Activated T-cell treated with anti-CD3 and anti-CD28 coated beads, Interleukin-2, amount 50 U/mL, for 4 hours (primary cell): ENCODE measurements at regions not wholly inside any gene's neighbourhood (a gene's known extent, or its start where the extent isn't known, plus 50 kb on each side); places are given as distances from the start of the nearest gene placed in this dataset.

Experiments
- ATAC-seq, 2 donors: fragments of 200-7000 bp; cut with Tn5 transposase; one replicate each; pipeline ENCODE4 v1.10.0; 2021
- DNase-seq: peaks from one replicate; pipeline ENCODE4 v3.0.0-alpha.2; 2020
- H3K27me3 Mint-ChIP-seq: one replicate; pipeline ENCODE4 v1.8.0; 2021; ENCODE audit warnings: low read depth, mixed read lengths
- H3K36me3 Mint-ChIP-seq: one replicate; pipeline ENCODE4 v1.8.0; 2022; ENCODE audit warnings: mixed read lengths; ENCODE audit not compliant: insufficient read depth
- H3K4me1 Mint-ChIP-seq: one replicate; pipeline ENCODE4 v1.8.0; 2021; ENCODE audit warnings: low read depth, mixed read lengths
- H3K4me3 Mint-ChIP-seq: one replicate; pipeline ENCODE4 v1.8.0; 2021; ENCODE audit warnings: mild to moderate bottlenecking, moderate library complexity, mixed read lengths
- H3K9me3 Mint-ChIP-seq: one replicate; pipeline ENCODE4 v1.8.0; 2021; ENCODE audit warnings: mixed read lengths

DNA sequence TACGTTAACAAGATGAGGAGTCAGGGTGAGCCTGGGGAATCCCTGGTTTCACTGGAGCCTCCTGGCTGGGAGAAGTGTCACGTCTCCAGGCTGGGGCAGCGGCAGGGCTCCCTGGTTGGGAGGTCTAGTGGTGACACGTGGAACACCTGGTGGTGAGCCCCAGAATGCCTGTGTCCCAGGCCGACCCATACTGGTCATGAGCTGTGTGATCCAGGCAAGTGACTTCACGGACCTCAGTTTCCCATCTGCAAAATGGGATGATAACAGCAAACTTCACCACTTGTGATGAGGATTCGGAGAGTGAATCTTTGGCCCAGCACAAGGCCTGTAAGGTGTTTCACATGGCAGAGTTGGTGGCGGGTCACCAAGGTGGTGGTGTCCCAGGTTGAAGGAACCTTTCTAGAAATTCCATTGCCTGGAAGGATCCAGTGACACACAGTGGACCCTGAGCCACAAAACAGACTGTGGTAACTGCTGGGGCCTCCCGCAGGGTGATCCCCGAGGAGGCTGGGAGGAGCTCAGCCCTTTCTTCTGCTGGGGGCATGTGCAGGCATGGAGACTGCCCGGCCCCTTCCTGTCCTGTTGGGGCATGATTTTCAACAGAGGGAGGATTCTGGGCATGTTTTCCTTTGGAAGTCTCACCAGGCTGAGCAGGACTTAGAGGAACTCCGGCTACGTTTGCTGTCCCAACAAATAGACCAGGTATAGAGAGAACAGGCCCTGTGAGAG, 153.9 kb upstream of the IER5L start:
- Mint-ChIP-seq H3K4me3 (no peak overlapping the region), H3K27me3 (peaks cover 7% of the 10 kb centered on the region), H3K9me3 (peaks cover 6% of the 10 kb centered on the region), H3K4me1 (peaks cover 33% of the 10 kb centered on the region), H3K36me3 (no peaks in the 10 kb centered on the region)
- DNase-seq (no peak), ATAC-seq (no peak)

DNA sequence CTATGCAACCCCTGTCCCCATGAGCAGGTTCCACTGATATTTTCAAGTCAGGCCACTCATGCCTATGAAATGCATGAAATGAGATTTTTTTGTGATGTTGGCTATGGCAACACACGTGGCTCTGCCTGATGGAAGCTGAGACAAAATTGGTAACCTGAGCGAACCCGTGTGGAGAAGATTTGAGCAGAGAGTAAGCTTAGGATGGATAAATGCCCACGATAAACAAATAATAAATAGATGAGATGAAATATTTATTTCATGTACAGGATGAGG, 153.4 kb upstream of the IER5L start:
- no peak for ATAC-seq

DNA sequence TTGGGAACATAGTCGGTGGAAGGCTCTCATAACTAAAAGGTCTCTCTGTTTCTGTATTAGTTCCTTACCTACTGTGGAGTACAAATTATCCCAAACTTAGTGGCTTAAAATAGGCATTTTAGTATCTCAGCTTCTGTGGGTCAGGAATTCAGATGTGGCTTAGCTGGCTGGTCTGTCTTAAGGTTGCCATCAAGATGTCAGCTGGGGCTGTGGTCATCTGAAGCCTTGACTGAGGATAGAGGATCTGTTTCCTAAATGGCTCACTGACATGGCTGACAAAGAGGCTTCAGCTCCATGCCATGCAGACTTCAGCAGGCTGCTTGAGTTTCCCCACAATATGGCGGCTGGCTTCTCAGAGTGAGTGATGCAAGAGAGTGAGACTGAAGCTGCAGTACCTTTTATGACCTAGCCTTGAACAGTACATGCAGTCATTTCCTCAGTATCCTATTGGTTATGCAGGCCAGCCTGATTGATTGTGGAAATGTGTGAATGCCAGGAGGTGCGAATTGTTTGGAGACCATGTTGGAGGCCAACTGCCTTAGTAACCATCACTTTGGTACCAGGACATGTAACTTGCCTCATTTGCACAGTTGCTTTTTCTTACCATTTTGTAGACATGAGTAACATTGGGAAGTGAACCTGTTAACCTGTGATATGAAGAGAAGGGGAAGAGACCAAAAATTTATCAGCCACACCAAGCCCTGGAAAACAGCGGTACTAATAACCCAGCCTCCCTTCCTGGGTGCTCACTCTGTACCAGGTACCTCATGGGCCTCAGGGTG, 152.8 kb upstream of the IER5L start:
- Mint-ChIP-seq H3K9me3 (peaks cover 6% of the 10 kb centered on the region), H3K4me1 (peaks cover 25% of the 10 kb centered on the region), H3K27me3 (peaks cover 7% of the 10 kb centered on the region), H3K4me3 (no peak overlapping the region), H3K36me3 (no peaks in the 10 kb centered on the region)
- no peak for DNase-seq
- ATAC-seq: peak; percentile 35 to 66

More for the DNA sequence above, 153.4 kb upstream of the IER5L start:
- peaks cover 29% of the 10 kb centered on the region for H3K4me1 Mint-ChIP-seq
- DNase-seq: no peak
- H3K4me3 Mint-ChIP-seq: no peak overlapping the region
- H3K9me3 Mint-ChIP-seq: peaks cover 6% of the 10 kb centered on the region
- H3K27me3 Mint-ChIP-seq: peaks cover 7% of the 10 kb centered on the region
- H3K36me3 Mint-ChIP-seq: no peaks in the 10 kb centered on the region

DNA sequence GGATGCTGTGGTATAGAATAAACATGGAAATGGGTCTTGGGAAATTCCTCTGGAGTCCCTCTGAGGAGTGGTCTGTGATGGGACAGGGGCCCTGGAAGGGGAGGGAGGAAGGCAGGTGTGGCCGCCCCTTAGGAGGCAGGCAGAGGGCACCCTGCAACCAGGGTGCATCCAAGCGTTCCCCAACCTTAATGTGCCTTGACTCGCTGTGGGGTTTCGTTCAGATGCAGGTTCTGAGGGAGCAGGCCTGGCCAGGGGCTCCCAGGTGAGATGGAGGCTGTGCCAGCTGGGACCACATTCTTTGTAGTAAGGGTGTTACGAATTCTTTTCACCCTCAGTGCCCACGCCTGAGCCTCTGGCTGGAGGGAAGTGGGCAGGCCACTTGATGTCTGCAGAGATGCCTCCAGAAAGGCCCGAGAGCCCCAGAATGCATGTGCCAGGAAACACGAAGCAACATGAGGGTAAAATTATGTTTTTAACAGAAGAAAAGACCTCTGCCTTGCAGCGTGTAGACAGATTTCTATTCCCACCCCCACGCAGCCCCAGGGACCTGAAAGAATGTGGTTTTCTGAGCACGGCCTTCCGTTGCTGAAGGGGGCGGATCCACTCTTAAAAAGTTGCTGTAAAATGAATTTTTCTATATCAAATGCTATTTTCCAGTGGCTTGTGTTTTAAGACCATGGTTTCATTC, 150.4 kb upstream of the IER5L start:
- Mint-ChIP-seq H3K36me3 (no peaks in the 10 kb centered on the region), H3K9me3 (peaks cover 6% of the 10 kb centered on the region), H3K27me3 (no peaks in the 10 kb centered on the region), H3K4me1 (peaks cover 15% of the 10 kb centered on the region), H3K4me3 (no peak overlapping the region)
- peak; percentile 25 for DNase-seq
- ATAC-seq: peak in 1 of 2 donors; percentile 10

DNA sequence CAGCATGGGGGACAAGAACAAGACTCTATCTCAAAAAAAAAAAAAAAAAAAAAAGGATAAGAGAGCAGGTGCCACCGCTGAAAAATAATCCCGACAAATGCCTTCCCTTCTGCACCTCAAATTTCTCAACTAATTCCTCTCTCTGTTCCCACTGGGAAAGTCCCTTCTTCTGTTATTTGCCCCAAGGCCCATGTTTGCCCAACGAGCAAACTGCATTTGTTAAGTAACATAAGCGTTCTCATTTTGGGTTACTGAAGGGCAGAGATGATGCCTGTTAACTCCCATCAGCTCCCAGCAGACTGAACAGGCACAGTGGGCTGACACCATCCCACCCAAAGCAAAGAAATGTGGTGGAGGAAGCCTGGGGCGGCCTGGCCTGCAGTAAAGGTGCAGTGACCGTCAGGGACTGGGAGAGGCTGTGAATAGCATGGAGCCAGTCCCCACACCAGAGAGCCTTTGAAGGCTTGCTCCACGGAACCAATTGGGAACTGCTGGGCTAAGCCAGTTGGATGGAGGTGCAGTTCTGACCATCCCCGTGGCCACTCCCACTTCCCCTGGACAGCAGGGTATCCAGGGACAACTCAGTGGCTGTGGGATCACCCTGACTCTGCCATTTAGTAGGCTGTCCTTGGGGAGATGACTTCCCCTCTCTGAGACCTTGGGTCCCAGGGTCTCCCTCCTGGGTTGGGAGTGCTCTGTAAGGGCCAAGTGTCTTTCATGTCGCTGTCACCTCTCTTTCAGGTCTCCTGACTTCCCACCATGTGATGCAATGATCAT, 149.7 kb upstream of the IER5L start:
- Mint-ChIP-seq H3K36me3 (no peaks in the 10 kb centered on the region), H3K4me3 (no peak overlapping the region), H3K27me3 (no peaks in the 10 kb centered on the region), H3K4me1 (peaks cover 15% of the 10 kb centered on the region), H3K9me3 (peaks cover 6% of the 10 kb centered on the region)
- ATAC-seq (no peak), DNase-seq (no peak)

DNA sequence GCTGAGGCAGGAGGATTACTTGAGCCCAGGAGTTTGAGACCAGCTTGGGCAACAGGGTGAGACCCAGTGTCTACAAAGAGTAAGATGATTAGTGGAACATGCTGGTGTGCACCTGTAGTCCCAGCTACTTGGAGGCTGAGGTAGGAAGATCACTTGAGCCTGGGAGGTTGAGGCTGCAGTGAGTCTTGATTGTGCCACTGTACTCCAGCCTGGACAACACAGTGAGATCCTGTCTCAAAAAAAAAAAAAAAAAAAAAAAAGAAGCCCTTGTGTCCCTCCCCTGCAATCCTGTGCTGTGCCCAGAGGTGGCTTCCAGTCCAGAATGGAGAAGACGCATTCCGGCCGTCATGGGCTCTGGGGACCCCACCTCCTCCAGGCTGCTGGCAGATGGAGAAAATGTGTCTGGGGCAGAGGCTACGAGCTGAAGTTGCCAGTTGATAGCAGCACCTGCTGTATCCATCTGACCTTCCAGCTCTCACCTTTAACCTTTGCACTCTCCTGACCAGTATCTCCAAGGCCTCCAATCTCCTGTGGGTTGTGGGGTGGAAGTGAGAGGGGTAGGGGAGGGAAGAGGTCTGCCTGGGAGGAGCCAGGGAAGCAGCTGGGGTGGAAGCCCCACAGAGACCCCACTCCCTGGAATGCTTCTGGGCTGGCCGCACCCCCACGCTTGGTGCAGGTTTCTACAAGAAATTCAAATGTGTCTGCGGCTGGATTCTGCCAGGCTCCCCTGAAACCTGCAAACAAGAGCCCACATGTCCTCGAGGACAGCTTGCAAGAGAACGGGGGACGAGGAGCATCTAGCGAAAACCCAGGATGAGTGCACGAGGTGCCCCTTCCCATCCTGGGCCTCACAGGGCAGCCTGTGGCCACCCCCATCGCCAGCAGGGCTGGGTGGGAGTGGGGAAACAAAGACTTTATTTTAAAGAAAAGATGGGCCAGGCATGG, 148.3 kb upstream of the IER5L start:
- DNase-seq (no peak), ATAC-seq (no peak)
- Mint-ChIP-seq H3K4me3 (no peak overlapping the region), H3K36me3 (no peaks in the 10 kb centered on the region), H3K4me1 (peaks cover 16% of the 10 kb centered on the region), H3K9me3 (peaks cover 6% of the 10 kb centered on the region), H3K27me3 (no peaks in the 10 kb centered on the region)

DNA sequence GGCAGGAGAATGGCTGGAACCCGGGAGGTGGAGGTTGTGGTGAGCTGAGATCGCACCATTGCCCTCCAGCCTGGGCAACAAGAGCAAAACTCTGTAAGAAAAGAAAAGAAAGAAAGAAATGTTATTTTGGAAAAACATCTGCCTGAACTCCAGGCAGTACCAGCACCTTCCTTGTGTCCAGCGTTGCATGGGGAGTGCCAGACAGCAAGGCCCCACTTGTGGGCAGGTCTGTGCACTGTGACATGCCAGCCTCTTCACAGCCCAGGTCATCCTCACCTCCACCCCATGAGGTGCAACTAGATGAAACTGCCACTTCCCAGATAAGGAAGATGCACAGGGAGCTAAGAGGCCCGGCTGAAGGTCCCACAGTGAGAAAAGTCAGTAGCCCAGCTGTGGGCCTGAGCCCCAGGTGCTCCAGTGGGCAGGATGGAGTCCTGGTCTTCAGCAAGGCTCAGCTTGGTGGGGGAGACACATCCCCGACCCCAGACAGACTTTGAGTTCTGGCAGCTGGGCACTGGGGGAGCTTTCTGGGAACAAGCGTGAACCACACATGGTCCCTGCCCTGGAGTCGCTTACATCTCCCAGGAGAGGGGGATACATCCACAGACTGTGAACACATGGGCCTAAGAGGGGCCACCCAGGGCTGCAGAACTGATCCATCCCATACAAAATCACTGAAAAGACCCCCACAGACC, 146.9 kb upstream of the IER5L start:
- Mint-ChIP-seq H3K27me3 (no peaks in the 10 kb centered on the region), H3K9me3 (no peaks in the 10 kb centered on the region), H3K4me1 (peaks cover 24% of the 10 kb centered on the region)

DNA sequence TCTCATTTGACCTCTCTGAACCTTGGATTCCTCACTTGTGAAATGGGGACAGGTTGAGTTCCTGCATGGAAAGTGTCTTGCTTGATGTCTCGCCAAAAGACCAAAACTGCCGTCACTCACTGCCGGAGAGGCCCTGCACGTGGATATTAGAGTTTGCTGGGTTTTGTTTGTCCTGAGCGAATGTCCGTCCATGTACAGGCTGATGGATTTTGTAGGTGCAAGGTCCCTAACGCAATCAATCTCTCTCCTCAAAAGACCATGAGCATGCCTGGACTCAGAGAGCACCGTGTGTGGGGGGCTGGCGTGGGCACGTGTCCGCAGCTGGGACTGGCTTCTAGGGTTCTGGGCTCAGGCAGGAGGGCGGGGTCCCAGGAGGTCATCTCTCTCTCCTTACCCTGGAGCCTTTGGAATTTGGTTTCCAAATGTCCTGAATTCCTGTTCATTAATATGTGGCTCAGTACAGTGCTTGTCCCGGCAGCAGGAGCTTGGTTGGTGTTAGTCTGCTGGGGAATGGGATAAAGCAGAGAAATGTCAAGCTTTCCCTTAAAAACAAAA, 146.0 kb upstream of the IER5L start:
- DNase-seq (no peak), ATAC-seq (no peak)
- Mint-ChIP-seq H3K9me3 (no peaks in the 10 kb centered on the region), H3K27me3 (no peaks in the 10 kb centered on the region), H3K4me3 (no peak overlapping the region), H3K36me3 (no peaks in the 10 kb centered on the region), H3K4me1 (peaks cover 25% of the 10 kb centered on the region)

More for the DNA sequence above, 146.9 kb upstream of the IER5L start:
- Mint-ChIP-seq H3K4me3 (no peak overlapping the region), H3K36me3 (no peaks in the 10 kb centered on the region)
- DNase-seq (no peak), ATAC-seq (no peak)

DNA sequence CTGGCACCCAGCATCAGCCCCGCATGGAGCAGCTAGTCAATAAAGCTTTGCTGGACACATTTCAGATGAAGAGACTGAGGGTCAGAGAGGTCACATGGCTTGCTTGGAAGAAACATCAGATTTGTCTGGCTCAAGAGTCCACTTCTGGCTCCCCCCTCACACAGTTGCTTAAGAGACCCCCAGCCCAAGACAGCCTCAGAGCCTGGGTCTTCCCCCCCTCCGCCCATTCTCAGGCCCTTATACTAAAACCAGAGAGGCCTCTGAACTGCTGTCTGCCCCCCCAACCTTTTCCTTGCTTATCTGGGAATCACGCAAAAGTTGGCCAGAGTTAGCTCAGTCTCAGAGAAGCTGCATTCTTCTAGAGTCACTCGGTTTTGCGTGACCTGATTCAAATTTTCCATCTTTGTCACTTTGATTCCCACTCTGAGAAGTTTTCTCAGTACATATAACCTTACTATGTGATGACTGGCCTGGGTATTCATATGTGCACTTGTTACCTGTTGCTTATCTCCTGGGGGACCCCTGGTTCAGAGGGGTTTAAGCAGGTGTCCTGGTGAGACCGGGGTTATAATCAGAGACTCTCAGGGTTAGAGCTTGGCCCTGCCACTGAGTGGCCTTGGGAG, 145.4 kb upstream of the IER5L start:
- peak in 1 of 2 donors; percentile 10 for ATAC-seq
- Mint-ChIP-seq H3K9me3 (no peaks in the 10 kb centered on the region), H3K36me3 (no peaks in the 10 kb centered on the region), H3K4me3 (no peak overlapping the region), H3K27me3 (no peaks in the 10 kb centered on the region), H3K4me1 (peaks cover 19% of the 10 kb centered on the region)
- no peak for DNase-seq

DNA sequence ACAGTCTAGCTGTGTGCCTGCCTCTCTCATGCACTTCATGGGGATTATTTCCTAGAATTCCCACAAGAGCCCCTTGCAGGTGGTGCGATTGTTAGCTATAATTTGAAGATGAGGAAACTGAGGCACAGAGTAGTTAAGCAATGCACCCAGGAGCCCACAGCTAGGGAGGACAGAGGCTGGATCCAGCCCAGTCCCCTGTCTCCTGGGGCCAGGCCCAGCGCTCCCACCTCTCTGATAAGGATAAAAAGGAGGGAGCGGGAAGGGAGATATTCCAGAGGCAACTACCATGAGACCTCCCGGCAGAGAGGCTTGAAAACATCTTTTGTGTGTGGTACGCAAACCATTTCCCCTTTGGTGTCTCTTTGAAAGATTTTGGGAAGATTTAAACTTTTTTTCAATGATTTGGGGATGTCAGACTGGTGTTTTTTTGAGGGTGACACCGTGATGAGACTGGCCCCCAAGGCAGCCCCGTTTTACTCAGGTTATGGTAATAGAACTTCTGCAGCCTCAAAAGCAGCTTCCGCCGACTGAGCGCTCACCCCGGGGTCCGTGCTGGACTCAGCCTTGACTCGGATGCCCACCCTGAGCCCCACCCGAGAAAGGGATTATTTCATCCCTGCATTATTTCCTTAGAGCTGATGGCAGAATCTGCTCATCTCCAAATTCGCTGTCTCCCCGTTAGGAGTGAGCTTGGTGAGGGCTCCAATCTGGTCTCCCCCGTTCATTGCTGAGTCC, 144.7 kb upstream of the IER5L start:
- Mint-ChIP-seq H3K4me1 (peaks cover 12% of the 10 kb centered on the region), H3K36me3 (no peaks in the 10 kb centered on the region), H3K27me3 (peaks cover 2% of the 10 kb centered on the region), H3K9me3 (no peaks in the 10 kb centered on the region), H3K4me3 (no peak overlapping the region)
- ATAC-seq: no peak
- no peak for DNase-seq

DNA sequence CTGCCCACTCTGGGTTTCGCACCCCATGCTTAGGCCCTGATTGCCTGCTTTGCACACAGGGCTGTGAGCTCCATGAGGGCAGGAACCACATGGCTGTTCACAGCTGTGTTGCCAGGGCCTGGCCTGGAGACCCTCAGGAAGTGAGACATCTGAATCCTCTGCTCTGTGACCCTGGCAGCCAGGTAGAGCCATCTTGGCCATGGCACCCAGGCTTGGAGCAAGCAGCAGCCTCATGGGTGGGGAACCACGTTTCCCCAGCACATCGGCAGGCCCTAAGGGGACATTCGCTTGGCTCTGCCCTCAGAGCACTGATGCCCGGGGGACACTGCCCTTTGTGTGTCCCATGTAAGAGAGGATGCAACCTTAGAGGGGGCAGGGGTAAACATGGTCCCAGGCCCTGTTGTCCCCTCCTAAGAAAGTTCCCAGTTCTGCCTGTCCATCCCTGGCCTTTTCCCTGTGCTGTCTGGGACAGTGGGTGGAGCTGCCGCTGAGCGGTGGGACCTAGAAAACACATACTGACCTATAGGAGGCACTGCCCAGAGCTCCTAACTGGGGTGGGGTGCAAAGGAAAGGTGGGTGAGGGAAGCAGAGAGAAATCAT, 144.1 kb upstream of the IER5L start:
- Mint-ChIP-seq H3K9me3 (no peaks in the 10 kb centered on the region), H3K36me3 (no peaks in the 10 kb centered on the region), H3K4me3 (no peak overlapping the region), H3K4me1 (peaks cover 12% of the 10 kb centered on the region), H3K27me3 (peaks cover 2% of the 10 kb centered on the region)
- no peak for DNase-seq
- no peak for ATAC-seq
